ENCODE measurements at regions not wholly inside any gene's neighbourhood (a gene's known extent, or its start where the extent isn't known, plus 50 kb on each side); places are given as distances from the start of the nearest gene placed in this dataset.

- no peak for TF ChIP-seq SP1 (IDR thresholded peaks at IDR 0.05)
- TF ChIP-seq TARDBP (IDR thresholded peaks at IDR 0.05), result no peak
- TF ChIP-seq FOXA1 (IDR thresholded peaks at IDR 0.05), result no peak
- no peak for TF ChIP-seq PKNOX1 (IDR thresholded peaks at IDR 0.05)
Observed at GRCh38 chr1:4137621-4138415, 237.7 kb upstream of the C1orf174 start.
